Right cardiac atrium (tissue), 5 donors: ENCODE measurements at regions not wholly inside any gene's neighbourhood (a gene's known extent, or its start where the extent isn't known, plus 50 kb on each side); places are given as distances from the start of the nearest gene placed in this dataset.

Experiments
- ATAC-seq, 2 donors: fragments of 200-7000 bp; cut with Tn5 transposase; one replicate each; pipeline versions ENCODE4 v1.8.0 to v1.9.1; 2020; ENCODE audit warnings: moderate library complexity in 2 of 2, mild to moderate bottlenecking in 1 of 2
- DNase-seq, 3 donors: peaks; one replicate each; pipeline ENCODE4 v3.0.0-alpha.2; 2020
- H3K27ac ChIP-seq: one replicate; pipeline ENCODE4 v1.5.1; 2013; ENCODE audit warnings: mild to moderate bottlenecking, low read length, control low read depth, moderate library complexity
- H3K27me3 ChIP-seq: one replicate; pipeline ENCODE4 v1.6.1; 2013; ENCODE audit not compliant: control insufficient read depth, insufficient read depth
- H3K4me1 ChIP-seq: one replicate; pipeline ENCODE4 v1.6.1; 2013; ENCODE audit warnings: low read length; ENCODE audit not compliant: control insufficient read depth, insufficient read depth
- H3K4me3 ChIP-seq: one replicate; pipeline ENCODE4 v1.5.1; 2013; ENCODE audit warnings: low read length, control low read depth
- H3K9me3 ChIP-seq: one replicate; pipeline ENCODE4 v1.6.1; 2013; ENCODE audit warnings: low read length; ENCODE audit not compliant: control insufficient read depth
- WGBS: extraction: QIAGEN DNeasy Blood & Tissue Kit; methylation state at CpG from one replicate; pipeline ENCODE4 v1.1.7; 2013; 5-methylcytosine and 5-hydroxymethylcytosine counted together
- intact Hi-C, 4 donors: fragments of 100-400 bp; cut with DNase I; formaldehyde crosslinking; loops; one replicate each; pipeline versions ENCODE4 v1.11.0 to v1.14.0; 2022 to 2023
- donor health status: healthy with polysubstance abuse.
- donor health status: DM: no; HTN: yes; CAD: no.
- donor health status: DM: no; HTN: no; CAD: no.
- donor health status: DM: no; HTN: yes; CAD: no; lungs with severe emphysema.
- donor health status: DM: yes; HTN: yes; CAD: no.

DNA sequence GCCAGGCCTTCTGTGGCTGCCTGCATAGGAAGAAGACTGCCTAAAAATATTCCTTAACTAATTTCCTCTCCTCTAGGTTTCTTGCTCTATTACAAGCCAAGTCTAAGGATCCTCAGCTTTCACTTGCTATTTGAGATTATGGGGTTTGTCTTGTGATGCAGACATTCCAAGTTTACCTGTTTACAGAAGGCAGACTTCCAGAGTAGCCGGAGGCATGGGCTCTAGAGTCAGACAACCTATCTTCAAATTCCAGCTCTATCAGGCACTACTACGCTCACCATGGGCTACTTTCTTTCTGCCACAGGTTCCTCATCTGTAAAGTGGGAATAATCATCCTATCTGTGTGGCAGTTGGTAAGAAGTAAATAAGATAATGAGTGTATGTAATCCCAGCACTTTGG, 95.6 kb upstream of the BCL6 start:
- intact Hi-C loops: no loop called here
- no peaks in the 10 kb centered on the region for H3K9me3 ChIP-seq
- H3K4me1 ChIP-seq: no peaks in the 10 kb centered on the region
- no peak for ATAC-seq
- no peak for DNase-seq
- H3K4me3 ChIP-seq: no peak overlapping the region
- H3K27ac ChIP-seq: no peak overlapping the region
- no peaks in the 10 kb centered on the region for H3K27me3 ChIP-seq
- 92% methylated on average over 2 of the region's 2 CpGs for WGBS

- no peak overlapping the region for H3K27ac ChIP-seq
- H3K9me3 ChIP-seq: no peaks in the 10 kb centered on the region
- ATAC-seq (no peak), DNase-seq (no peak)
- 86% methylated on average over 2 of the region's 2 CpGs for WGBS
- no peak overlapping the region for H3K4me3 ChIP-seq
- no peaks in the 10 kb centered on the region for H3K27me3 ChIP-seq
- no peaks in the 10 kb centered on the region for H3K4me1 ChIP-seq
- intact Hi-C loops: no loop called here
Measured at GRCh38 chr3:187841560-187841959, 96.3 kb upstream of the BCL6 start.

DNA sequence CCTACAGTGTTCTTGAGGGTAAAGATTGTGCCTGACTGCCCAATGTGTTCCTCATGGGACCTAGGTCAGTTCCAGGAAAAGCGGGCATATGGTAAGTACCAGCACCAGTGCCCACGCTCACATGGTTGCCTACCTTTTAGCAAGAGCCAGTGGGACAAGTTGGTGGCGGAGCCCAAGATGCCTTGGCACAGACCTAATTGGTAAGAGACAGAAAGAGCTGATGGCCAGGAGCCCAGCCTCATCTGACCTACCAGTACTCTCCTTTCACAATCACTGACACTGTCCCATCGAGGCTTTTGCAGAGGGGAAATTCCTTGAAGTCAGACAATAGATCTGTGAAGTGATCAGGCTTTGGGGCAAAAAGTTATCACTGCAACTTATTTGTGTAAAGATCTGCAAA, 98.4 kb upstream of the BCL6 start:
- intact Hi-C loops: no loop called here
- DNase-seq: peak in 1 of 3 donors; percentile 46
- H3K4me1 ChIP-seq: no peaks in the 10 kb centered on the region
- no peaks in the 10 kb centered on the region for H3K27me3 ChIP-seq
- ATAC-seq: peak in 1 of 2 donors; percentile 45
- H3K4me3 ChIP-seq: no peak overlapping the region
- 76% methylated on average over 4 of the region's 4 CpGs for WGBS
- no peaks in the 10 kb centered on the region for H3K9me3 ChIP-seq
- H3K27ac ChIP-seq: no peak overlapping the region

DNA sequence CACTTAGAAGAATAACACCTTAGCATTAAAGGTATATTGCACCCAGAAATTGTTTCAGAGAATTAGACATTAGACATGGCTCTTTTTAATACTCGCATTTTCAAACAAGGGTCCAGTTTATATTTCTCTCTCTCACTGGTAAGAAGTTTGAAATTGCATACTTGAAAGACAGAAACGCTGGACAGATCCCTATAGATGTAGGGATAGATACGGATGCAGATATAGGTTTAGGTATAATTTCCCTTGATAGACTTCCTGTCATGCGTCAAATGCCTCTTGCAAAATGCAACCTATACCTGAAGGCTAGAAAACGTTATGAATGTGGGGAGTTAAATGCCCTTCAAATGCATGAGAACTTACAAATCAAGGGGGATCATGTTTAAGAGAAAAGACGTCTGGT, 99.4 kb upstream of the BCL6 start:
- Histone ChIP-seq H3K9me3 (no peaks in the 10 kb centered on the region), H3K4me3 (no peak overlapping the region), H3K27me3 (no peaks in the 10 kb centered on the region), H3K27ac (no peak overlapping the region), H3K4me1 (no peaks in the 10 kb centered on the region)
- WGBS: 64% methylated on average over 6 of the region's 6 CpGs
- ATAC-seq (no peak), DNase-seq (no peak)
- intact Hi-C loops: no loop called here

DNA sequence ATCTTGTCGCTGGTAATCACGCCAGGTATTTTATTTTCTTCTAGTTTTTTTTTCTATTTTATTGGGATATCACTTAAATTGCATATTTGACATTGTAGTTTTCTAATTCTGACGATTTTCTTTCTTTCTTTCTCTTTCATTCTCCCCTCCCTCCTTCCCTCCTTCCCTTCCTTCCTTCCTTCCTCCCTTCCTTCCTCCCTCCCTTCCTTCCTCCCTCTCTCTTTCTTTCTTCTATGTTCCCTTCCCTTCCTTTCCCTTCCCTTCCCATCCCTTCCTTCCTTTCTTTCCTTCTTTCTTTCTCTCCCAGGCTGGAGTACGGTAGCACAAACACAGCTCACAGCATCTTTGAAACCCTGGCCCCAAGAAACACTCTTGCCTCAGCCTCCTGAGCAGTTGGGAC, 100.6 kb upstream of the BCL6 start:
- no peak overlapping the region for H3K4me3 ChIP-seq
- no peaks in the 10 kb centered on the region for H3K27me3 ChIP-seq
- intact Hi-C loops: no loop called here
- no peak overlapping the region for H3K27ac ChIP-seq
- no peak for DNase-seq
- WGBS: 82% methylated on average over 4 of the region's 4 CpGs
- no peaks in the 10 kb centered on the region for H3K4me1 ChIP-seq
- H3K9me3 ChIP-seq: no peaks in the 10 kb centered on the region
- ATAC-seq: no peak

- DNase-seq (no peak), ATAC-seq (no peak)
- no peak overlapping the region for H3K27ac ChIP-seq
- H3K4me3 ChIP-seq: no peak overlapping the region
- H3K9me3 ChIP-seq: no peaks in the 10 kb centered on the region
- H3K4me1 ChIP-seq: no peaks in the 10 kb centered on the region
- intact Hi-C loops: no loop called here
- WGBS: 93% methylated on average over 1 of the region's 1 CpG
- no peaks in the 10 kb centered on the region for H3K27me3 ChIP-seq
Measured at GRCh38 chr3:187848401-187848800, 103.1 kb upstream of the BCL6 start.

GRCh38 chr3:187849016-187849654, 103.9 kb upstream of the BCL6 start:
- intact Hi-C loops: no loop called here
- H3K27me3 ChIP-seq: no peaks in the 10 kb centered on the region
- no peaks in the 10 kb centered on the region for H3K4me1 ChIP-seq
- H3K9me3 ChIP-seq: no peaks in the 10 kb centered on the region
- ATAC-seq: no peak
- no peak for DNase-seq
- H3K4me3 ChIP-seq: no peak overlapping the region
- no peak overlapping the region for H3K27ac ChIP-seq
- WGBS: 86% methylated on average over 6 of the region's 6 CpGs

DNA sequence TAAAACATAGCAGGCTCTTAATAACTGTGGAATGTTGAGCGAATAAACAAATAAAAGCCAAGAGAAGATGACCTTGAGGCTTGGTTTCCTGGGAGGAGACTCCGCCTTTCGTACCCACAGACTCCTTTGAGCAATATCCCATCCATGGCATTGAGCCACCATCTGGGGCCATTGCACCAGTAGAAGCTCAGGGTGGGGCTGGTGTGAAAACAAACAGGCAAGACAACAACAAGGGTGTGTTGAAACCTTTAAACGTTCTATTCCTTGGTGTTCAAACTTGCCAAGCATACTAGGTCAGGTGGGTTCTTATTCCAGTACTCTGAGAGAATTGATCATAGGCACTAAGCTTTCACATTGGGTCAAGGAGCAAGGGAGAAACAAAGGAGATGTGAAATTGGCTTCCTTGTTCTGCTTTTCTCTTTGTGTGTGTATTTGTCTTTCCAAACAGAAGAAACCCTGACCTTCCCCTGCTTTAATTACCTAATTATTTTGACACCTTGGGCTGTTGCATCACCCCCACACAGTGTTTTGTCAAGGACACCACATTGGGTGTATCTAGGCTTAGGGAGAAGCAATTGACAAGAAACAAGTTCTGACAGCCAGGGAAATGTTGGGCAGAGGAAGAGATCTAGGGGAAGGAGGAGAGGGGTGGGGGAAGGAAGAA, 105.1 kb upstream of the BCL6 start:
- 71% methylated on average over 4 of the region's 4 CpGs for WGBS
- Histone ChIP-seq H3K9me3 (no peaks in the 10 kb centered on the region), H3K27ac (no peak overlapping the region), H3K4me3 (no peak overlapping the region), H3K27me3 (no peaks in the 10 kb centered on the region), H3K4me1 (no peaks in the 10 kb centered on the region)
- DNase-seq: peak in 2 of 3 donors; percentile 26 to 44
- ATAC-seq: peak in 1 of 2 donors; percentile 32
- intact Hi-C loops: no loop called here

GRCh38 chr3:187852842-187853730, 107.8 kb upstream of the BCL6 start:
- Histone ChIP-seq H3K4me1 (no peaks in the 10 kb centered on the region), H3K27me3 (no peaks in the 10 kb centered on the region), H3K27ac (no peak overlapping the region), H3K9me3 (no peaks in the 10 kb centered on the region), H3K4me3 (no peak overlapping the region)
- intact Hi-C loops: no loop called here
- 84% methylated on average over 5 of the region's 5 CpGs for WGBS
- DNase-seq (no peak), ATAC-seq (no peak)

GRCh38 chr3:187855131-187855530, 109.9 kb upstream of the BCL6 start:
- H3K27me3 ChIP-seq: no peaks in the 10 kb centered on the region
- H3K9me3 ChIP-seq: no peaks in the 10 kb centered on the region
- no peak for DNase-seq
- peak in 1 of 2 donors; percentile 27 for ATAC-seq
- WGBS: 66% methylated on average over 2 of the region's 2 CpGs
- no peak overlapping the region for H3K27ac ChIP-seq
- intact Hi-C loops: no loop called here
- peaks cover 1% of the 10 kb centered on the region for H3K4me1 ChIP-seq
- H3K4me3 ChIP-seq: no peak overlapping the region

- Histone ChIP-seq H3K27ac (no peak overlapping the region), H3K4me1 (peaks cover 1% of the 10 kb centered on the region), H3K27me3 (no peaks in the 10 kb centered on the region), H3K4me3 (no peak overlapping the region), H3K9me3 (no peaks in the 10 kb centered on the region)
- WGBS: 88% methylated on average over 2 of the region's 2 CpGs
- DNase-seq (no peak), ATAC-seq (no peak)
- intact Hi-C loops: no loop called here
Measured at GRCh38 chr3:187856555-187856954, 111.3 kb upstream of the BCL6 start.
